Neural progenitor cell (in vitro differentiated cells): ENCODE measurements at regions not wholly inside any gene's neighbourhood (a gene's known extent, or its start where the extent isn't known, plus 50 kb on each side); places are given as distances from the start of the nearest gene placed in this dataset.

Experiments used
- EZH2 ChIP-seq: fragments of 200-600 bp; sonication (generic); IDR thresholded peaks from 2 replicates; pipeline ENCODE4 v1.6.1; 2017; ENCODE audit warnings: antibody characterized with exemption, mild to moderate bottlenecking, moderate library complexity
- EZH2phosphoT487 ChIP-seq: fragments of 200-600 bp; sonication (generic); IDR thresholded peaks from 2 replicates; pipeline ENCODE4 v1.6.1; 2017; ENCODE audit warnings: antibody characterized with exemption
- TF ChIP-seq, protein P1 (sequence below): fragments of 200-600 bp; sonication (generic); IDR thresholded peaks from 2 replicates; pipeline ENCODE4 v1.5.1; 2017; ENCODE audit warnings: antibody characterized with exemption, mild to moderate bottlenecking

- TF ChIP-seq, protein P1, sequence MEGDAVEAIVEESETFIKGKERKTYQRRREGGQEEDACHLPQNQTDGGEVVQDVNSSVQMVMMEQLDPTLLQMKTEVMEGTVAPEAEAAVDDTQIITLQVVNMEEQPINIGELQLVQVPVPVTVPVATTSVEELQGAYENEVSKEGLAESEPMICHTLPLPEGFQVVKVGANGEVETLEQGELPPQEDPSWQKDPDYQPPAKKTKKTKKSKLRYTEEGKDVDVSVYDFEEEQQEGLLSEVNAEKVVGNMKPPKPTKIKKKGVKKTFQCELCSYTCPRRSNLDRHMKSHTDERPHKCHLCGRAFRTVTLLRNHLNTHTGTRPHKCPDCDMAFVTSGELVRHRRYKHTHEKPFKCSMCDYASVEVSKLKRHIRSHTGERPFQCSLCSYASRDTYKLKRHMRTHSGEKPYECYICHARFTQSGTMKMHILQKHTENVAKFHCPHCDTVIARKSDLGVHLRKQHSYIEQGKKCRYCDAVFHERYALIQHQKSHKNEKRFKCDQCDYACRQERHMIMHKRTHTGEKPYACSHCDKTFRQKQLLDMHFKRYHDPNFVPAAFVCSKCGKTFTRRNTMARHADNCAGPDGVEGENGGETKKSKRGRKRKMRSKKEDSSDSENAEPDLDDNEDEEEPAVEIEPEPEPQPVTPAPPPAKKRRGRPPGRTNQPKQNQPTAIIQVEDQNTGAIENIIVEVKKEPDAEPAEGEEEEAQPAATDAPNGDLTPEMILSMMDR, result no peak
- TF ChIP-seq EZH2phosphoT487, result no peak
- TF ChIP-seq EZH2, result no peak
Observed at GRCh38 chr18:5759194-5759593, 136.1 kb downstream of the TMEM200C start.
